ENCODE measurements at regions not wholly inside any gene's neighbourhood (a gene's known extent, or its start where the extent isn't known, plus 50 kb on each side); places are given as distances from the start of the nearest gene placed in this dataset.

DNA sequence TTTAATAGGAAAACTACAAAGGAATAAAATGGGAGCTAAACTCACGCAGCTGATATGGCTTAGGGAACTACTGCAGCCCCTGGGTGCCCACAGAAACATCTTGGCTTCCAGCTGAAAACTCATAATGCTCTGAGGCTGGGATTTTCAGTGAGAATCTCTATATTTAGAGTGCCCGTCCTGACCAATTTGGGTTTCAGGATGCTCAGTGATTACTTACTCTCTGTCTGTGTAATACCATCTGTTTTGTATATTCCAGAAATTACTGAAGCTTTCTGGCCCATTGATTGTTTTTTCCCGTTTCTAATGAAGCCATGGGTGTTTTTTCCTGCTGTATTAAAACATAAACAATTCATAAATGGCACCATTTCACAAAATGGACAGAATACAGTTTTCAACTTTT lies 50.6 kb upstream of the ZNF385D start:
- Histone ChIP-seq H3K4me2 (ENCODE audit: low read length) (no peak overlapping the region), H3K27ac (ENCODE audit: low read depth, low read length, poor library complexity, severe bottlenecking) (no peak overlapping the region), H3F3A (ENCODE audit: insufficient read depth, low read length) (no peaks in the 10 kb centered on the region), H4K20me1 (ENCODE audit: insufficient read depth, low read length) (no peaks in the 10 kb centered on the region), H3K36me3 (ENCODE audit: insufficient read depth, low read length) (no peaks in the 10 kb centered on the region), H3K9ac (ENCODE audit: low read length) (no peak overlapping the region), H2AFZ (ENCODE audit: low read length) (no peak overlapping the region), H3K4me1 (ENCODE audit: insufficient read depth, low read length, severe bottlenecking) (no peaks in the 10 kb centered on the region), H3K27me3 (ENCODE audit: insufficient read depth, low read length) (no peaks in the 10 kb centered on the region), H3K4me3 (ENCODE audit: low read depth, low read length, poor library complexity, severe bottlenecking) (no peak overlapping the region), H3K9me3 (ENCODE audit: low read length) (no peaks in the 10 kb centered on the region), H3K9me2 (ENCODE audit: low read depth, low read length) (no peaks in the 10 kb centered on the region), H3K79me2 (ENCODE audit: insufficient read depth, low read length) (no peaks in the 10 kb centered on the region)
- TF ChIP-seq CTCF (IDR thresholded peaks at IDR 0.05; ENCODE audit: low read length): no peak
- no peak for TF ChIP-seq EZH2 (IDR thresholded peaks at IDR 0.05; ENCODE audit: borderline replicate concordance, low read length)

GRCh38 chr3:21803604-21804003 lies 52.6 kb upstream of the ZNF385D start:
- Histone ChIP-seq H3K36me3 (ENCODE audit: insufficient read depth, low read length) (no peaks in the 10 kb centered on the region), H3K27me3 (ENCODE audit: insufficient read depth, low read length) (no peaks in the 10 kb centered on the region), H3K9me3 (ENCODE audit: low read length) (no peaks in the 10 kb centered on the region), H2AFZ (ENCODE audit: low read length) (no peak overlapping the region), H3K4me2 (ENCODE audit: low read length) (no peak overlapping the region), H3K9me2 (ENCODE audit: low read depth, low read length) (no peaks in the 10 kb centered on the region), H3F3A (ENCODE audit: insufficient read depth, low read length) (no peaks in the 10 kb centered on the region), H3K4me1 (ENCODE audit: insufficient read depth, low read length, severe bottlenecking) (no peaks in the 10 kb centered on the region), H3K4me3 (ENCODE audit: low read depth, low read length, poor library complexity, severe bottlenecking) (no peak overlapping the region), H3K27ac (ENCODE audit: low read depth, low read length, poor library complexity, severe bottlenecking) (no peak overlapping the region), H3K79me2 (ENCODE audit: insufficient read depth, low read length) (no peaks in the 10 kb centered on the region), H4K20me1 (ENCODE audit: insufficient read depth, low read length) (no peaks in the 10 kb centered on the region), H3K9ac (ENCODE audit: low read length) (no peak overlapping the region)
- TF ChIP-seq CTCF (IDR thresholded peaks at IDR 0.05; ENCODE audit: low read length) (no peak), EZH2 (IDR thresholded peaks at IDR 0.05; ENCODE audit: borderline replicate concordance, low read length) (no peak)

GRCh38 chr3:21804330-21804729 lies 53.3 kb upstream of the ZNF385D start:
- Histone ChIP-seq H3K9me2 (ENCODE audit: low read depth, low read length) (no peaks in the 10 kb centered on the region), H3K9me3 (ENCODE audit: low read length) (no peaks in the 10 kb centered on the region), H3K4me1 (ENCODE audit: insufficient read depth, low read length, severe bottlenecking) (no peaks in the 10 kb centered on the region), H3K4me2 (ENCODE audit: low read length) (no peak overlapping the region), H2AFZ (ENCODE audit: low read length) (no peak overlapping the region), H3K79me2 (ENCODE audit: insufficient read depth, low read length) (no peaks in the 10 kb centered on the region), H3K27me3 (ENCODE audit: insufficient read depth, low read length) (no peaks in the 10 kb centered on the region), H4K20me1 (ENCODE audit: insufficient read depth, low read length) (no peaks in the 10 kb centered on the region), H3K27ac (ENCODE audit: low read depth, low read length, poor library complexity, severe bottlenecking) (no peak overlapping the region), H3K36me3 (ENCODE audit: insufficient read depth, low read length) (no peaks in the 10 kb centered on the region), H3K9ac (ENCODE audit: low read length) (no peak overlapping the region), H3F3A (ENCODE audit: insufficient read depth, low read length) (no peaks in the 10 kb centered on the region), H3K4me3 (ENCODE audit: low read depth, low read length, poor library complexity, severe bottlenecking) (no peak overlapping the region)
- no peak for TF ChIP-seq EZH2 (IDR thresholded peaks at IDR 0.05; ENCODE audit: borderline replicate concordance, low read length)
- no peak for TF ChIP-seq CTCF (IDR thresholded peaks at IDR 0.05; ENCODE audit: low read length)
